OCI-LY1 (cell line): ENCODE measurements at regions not wholly inside any gene's neighbourhood (a gene's known extent, or its start where the extent isn't known, plus 50 kb on each side); places are given as distances from the start of the nearest gene placed in this dataset.

Source experiments
- H2AFZ ChIP-seq: fragments of 200-600 bp; sonication (generic), shearing (Covaris generic); 2 replicates; pipeline ENCODE4 v1.6.0; 2014; ENCODE audit warnings: antibody characterized with exemption, mild to moderate bottlenecking, low read length
- H3F3A ChIP-seq: fragments of 200-600 bp; sonication (generic), shearing (Covaris generic); 2 replicates; pipeline ENCODE4 v1.6.0; 2014; ENCODE audit warnings: mild to moderate bottlenecking, antibody characterized with exemption, low read length, moderate library complexity; ENCODE audit not compliant: insufficient read depth
- H3K27ac ChIP-seq: fragments of 200-600 bp; sonication (generic); 2 replicates; pipeline ENCODE4 v1.5.1; 2014; ENCODE audit warnings: low read length, mixed run types, mild to moderate bottlenecking, low read depth; ENCODE audit not compliant: poor library complexity, severe bottlenecking
- H3K27me3 ChIP-seq: fragments of 200-600 bp; sonication (generic); 2 replicates; pipeline ENCODE4 v1.6.0; 2014; ENCODE audit warnings: antibody characterized with exemption, mild to moderate bottlenecking, low read length, moderate library complexity; ENCODE audit not compliant: insufficient read depth
- H3K36me3 ChIP-seq: fragments of 200-600 bp; sonication (generic); 2 replicates; pipeline ENCODE4 v1.6.1; 2014; ENCODE audit warnings: mild to moderate bottlenecking, antibody characterized with exemption, low read length, moderate library complexity, mixed read lengths; ENCODE audit not compliant: insufficient read depth
- H3K4me1 ChIP-seq: fragments of 200-600 bp; sonication (generic); 2 replicates; pipeline ENCODE4 v1.5.1; 2014; ENCODE audit warnings: mild to moderate bottlenecking, low read length, moderate library complexity; ENCODE audit not compliant: insufficient read depth, severe bottlenecking
- H3K4me2 ChIP-seq: fragments of 200-600 bp; sonication (generic), shearing (Covaris generic); 2 replicates; pipeline ENCODE4 v1.6.1; 2014; ENCODE audit warnings: low read length
- H3K4me3 ChIP-seq: fragments of 200-600 bp; sonication (generic); 2 replicates; pipeline ENCODE4 v1.5.1; 2014; ENCODE audit warnings: low read length, low read depth, mild to moderate bottlenecking, mixed read lengths; ENCODE audit not compliant: poor library complexity, severe bottlenecking
- H3K79me2 ChIP-seq: fragments of 200-600 bp; shearing (Covaris generic); 2 replicates; pipeline ENCODE4 v1.6.1; 2016; ENCODE audit warnings: mixed run types, low read length, mixed read lengths; ENCODE audit not compliant: insufficient read depth
- H3K9ac ChIP-seq: fragments of 200-600 bp; sonication (generic), shearing (Covaris generic); 2 replicates; pipeline ENCODE4 v1.6.1; 2014; ENCODE audit warnings: mild to moderate bottlenecking, low read length, mixed read lengths
- H3K9me2 ChIP-seq: fragments of 200-600 bp; sonication (generic), shearing (Covaris generic); 2 replicates; pipeline ENCODE4 v1.6.1; 2014; ENCODE audit warnings: low read depth, mild to moderate bottlenecking, low read length, mixed read lengths
- H3K9me3 ChIP-seq: fragments of 200-600 bp; shearing (Covaris generic); 2 replicates; pipeline ENCODE4 v1.6.1; 2014; ENCODE audit warnings: low read length, mixed read lengths
- H4K20me1 ChIP-seq: fragments of 200-600 bp; sonication (generic), shearing (Covaris generic); 2 replicates; pipeline ENCODE4 v1.6.0; 2016; ENCODE audit warnings: mild to moderate bottlenecking, low read length; ENCODE audit not compliant: insufficient read depth
- CTCF ChIP-seq: fragments of 200-600 bp; sonication (generic), shearing (Covaris generic); IDR thresholded peaks from 2 replicates; pipeline ENCODE4 v1.5.1; 2017; ENCODE audit warnings: mild to moderate bottlenecking, antibody characterized with exemption, low read length, moderate library complexity, mixed read lengths
- EZH2 ChIP-seq: fragments of 200-600 bp; sonication (generic), shearing (Covaris generic); IDR thresholded peaks from 2 replicates; pipeline ENCODE4 v1.8.0; 2017; ENCODE audit warnings: borderline replicate concordance, mixed run types, mild to moderate bottlenecking, antibody characterized with exemption, low read length, moderate library complexity, mixed read lengths

GRCh38 chr3:17915341-17915740 lies 172.9 kb upstream of the TBC1D5 start:
- Histone ChIP-seq H3K9me3 (no peaks in the 10 kb centered on the region), H3K4me3 (no peak overlapping the region), H3K79me2 (no peaks in the 10 kb centered on the region), H3K9me2 (no peaks in the 10 kb centered on the region), H3K4me2 (no peak overlapping the region), H2AFZ (no peak overlapping the region), H3F3A (no peaks in the 10 kb centered on the region), H3K4me1 (no peaks in the 10 kb centered on the region), H3K27me3 (no peaks in the 10 kb centered on the region), H4K20me1 (no peaks in the 10 kb centered on the region), H3K9ac (no peak overlapping the region), H3K36me3 (no peaks in the 10 kb centered on the region), H3K27ac (no peak overlapping the region)
- TF ChIP-seq EZH2 (no peak), CTCF (no peak)

GRCh38 chr3:17913359-17913758 lies 170.9 kb upstream of the TBC1D5 start:
- Histone ChIP-seq H3K4me2 (no peak overlapping the region), H3K27ac (no peak overlapping the region), H3K9ac (no peak overlapping the region), H3K4me3 (no peak overlapping the region), H3K9me3 (no peaks in the 10 kb centered on the region), H3F3A (no peaks in the 10 kb centered on the region), H4K20me1 (no peaks in the 10 kb centered on the region), H3K4me1 (no peaks in the 10 kb centered on the region), H3K36me3 (no peaks in the 10 kb centered on the region), H3K27me3 (no peaks in the 10 kb centered on the region), H3K9me2 (no peaks in the 10 kb centered on the region), H2AFZ (no peak overlapping the region), H3K79me2 (no peaks in the 10 kb centered on the region)
- TF ChIP-seq CTCF (no peak), EZH2 (no peak)

GRCh38 chr3:17911986-17912760 lies 169.7 kb upstream of the TBC1D5 start:
- H3K79me2 ChIP-seq: no peaks in the 10 kb centered on the region

More at GRCh38 chr3:17911986-17912760, 169.7 kb upstream of the TBC1D5 start:
- H3K4me2 ChIP-seq: no peak overlapping the region
- H3K9me3 ChIP-seq: no peaks in the 10 kb centered on the region
- TF ChIP-seq CTCF: no peak
- TF ChIP-seq EZH2: no peak
- no peak overlapping the region for H3K27ac ChIP-seq
- H3K27me3 ChIP-seq: no peaks in the 10 kb centered on the region
- H3K4me3 ChIP-seq: no peak overlapping the region
- H3K9ac ChIP-seq: no peak overlapping the region
- no peaks in the 10 kb centered on the region for H3K9me2 ChIP-seq
- H3K36me3 ChIP-seq: no peaks in the 10 kb centered on the region
- H3F3A ChIP-seq: no peaks in the 10 kb centered on the region
- H2AFZ ChIP-seq: no peak overlapping the region
- H3K4me1 ChIP-seq: no peaks in the 10 kb centered on the region
- H4K20me1 ChIP-seq: no peaks in the 10 kb centered on the region
